ENCODE measurements at regions not wholly inside any gene's neighbourhood (a gene's known extent, or its start where the extent isn't known, plus 50 kb on each side); places are given as distances from the start of the nearest gene placed in this dataset.

DNA sequence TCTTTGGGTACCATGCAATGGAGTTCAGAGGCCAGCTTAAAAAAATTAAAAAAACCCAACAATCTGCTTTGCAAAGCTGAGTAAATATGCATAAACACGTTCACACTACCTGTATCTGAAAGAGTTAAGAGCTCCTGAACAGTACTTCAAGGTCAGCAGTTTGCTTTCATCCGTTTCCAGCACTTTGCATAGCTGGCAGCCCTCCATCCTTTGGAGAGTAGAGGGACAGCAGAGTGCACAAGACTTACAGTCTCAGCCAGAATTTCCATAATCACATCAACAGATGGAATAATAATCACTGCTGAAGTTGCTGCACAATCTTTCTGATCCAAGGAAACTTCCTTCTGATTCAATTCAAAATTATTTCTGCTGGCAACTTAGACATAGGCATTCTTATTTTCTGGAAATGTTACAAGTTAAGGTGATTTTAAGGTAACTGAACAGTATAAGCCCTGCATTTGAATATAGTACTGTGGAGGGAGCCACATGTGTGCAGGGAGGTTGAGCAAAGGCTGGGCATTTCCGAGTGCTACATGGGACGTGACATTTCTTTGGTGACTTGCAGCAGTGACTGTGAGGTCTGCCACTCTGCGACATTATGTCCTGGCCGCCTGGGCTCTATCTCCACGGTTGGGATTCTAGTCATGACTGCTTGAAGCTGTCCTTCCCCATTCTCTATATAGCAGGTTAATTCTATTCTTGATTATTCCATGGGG lies 73.5 kb upstream of the EMCN start:
- Mint-ChIP-seq H3K27me3 (ENCODE audit: low read depth) (no peaks in the 10 kb centered on the region), H3K4me1 (peaks cover 10% of the 10 kb centered on the region), H3K4me3 (no peak overlapping the region), H3K27ac (no peak overlapping the region), H3K9me3 (no peaks in the 10 kb centered on the region), H3K36me3 (no peaks in the 10 kb centered on the region)
- no peak for ATAC-seq
- TF ChIP-seq RORB (CRISPR knock-in tag; IDR thresholded peaks at IDR 0.05) (no peak), ZNF396 (CRISPR knock-in tag; IDR thresholded peaks at IDR 0.05; ENCODE audit: borderline replicate concordance) (no peak), NR3C1 (CRISPR knock-in tag; conservative IDR thresholded peaks at IDR 0.05; ENCODE audit: low read depth) (no peak), HMGA2 (CRISPR knock-in tag; IDR thresholded peaks at IDR 0.05) (no peak), ZNF121 (CRISPR knock-in tag; IDR thresholded peaks at IDR 0.05) (no peak), GRHL2 (CRISPR knock-in tag; IDR thresholded peaks at IDR 0.05; ENCODE audit: insufficient replicate concordance, severe bottlenecking) (no peak), FOXK1 (CRISPR knock-in tag; IDR thresholded peaks at IDR 0.05) (no peak), RELA (CRISPR knock-in tag; IDR thresholded peaks at IDR 0.05; ENCODE audit: borderline replicate concordance) (no peak), PRRX2 (CRISPR knock-in tag; IDR thresholded peaks at IDR 0.05) (no peak)
- TF ChIP-seq, protein P1, sequence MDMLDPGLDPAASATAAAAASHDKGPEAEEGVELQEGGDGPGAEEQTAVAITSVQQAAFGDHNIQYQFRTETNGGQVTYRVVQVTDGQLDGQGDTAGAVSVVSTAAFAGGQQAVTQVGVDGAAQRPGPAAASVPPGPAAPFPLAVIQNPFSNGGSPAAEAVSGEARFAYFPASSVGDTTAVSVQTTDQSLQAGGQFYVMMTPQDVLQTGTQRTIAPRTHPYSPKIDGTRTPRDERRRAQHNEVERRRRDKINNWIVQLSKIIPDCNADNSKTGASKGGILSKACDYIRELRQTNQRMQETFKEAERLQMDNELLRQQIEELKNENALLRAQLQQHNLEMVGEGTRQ (CRISPR knock-in tag; IDR thresholded peaks at IDR 0.05): no peak
- TF ChIP-seq, protein P2, sequence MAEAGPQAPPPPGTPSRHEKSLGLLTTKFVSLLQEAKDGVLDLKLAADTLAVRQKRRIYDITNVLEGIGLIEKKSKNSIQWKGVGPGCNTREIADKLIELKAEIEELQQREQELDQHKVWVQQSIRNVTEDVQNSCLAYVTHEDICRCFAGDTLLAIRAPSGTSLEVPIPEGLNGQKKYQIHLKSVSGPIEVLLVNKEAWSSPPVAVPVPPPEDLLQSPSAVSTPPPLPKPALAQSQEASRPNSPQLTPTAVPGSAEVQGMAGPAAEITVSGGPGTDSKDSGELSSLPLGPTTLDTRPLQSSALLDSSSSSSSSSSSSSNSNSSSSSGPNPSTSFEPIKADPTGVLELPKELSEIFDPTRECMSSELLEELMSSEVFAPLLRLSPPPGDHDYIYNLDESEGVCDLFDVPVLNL (CRISPR knock-in tag; IDR thresholded peaks at IDR 0.05; ENCODE audit: borderline replicate concordance, low read depth): no peak
- TF ChIP-seq, protein P3, sequence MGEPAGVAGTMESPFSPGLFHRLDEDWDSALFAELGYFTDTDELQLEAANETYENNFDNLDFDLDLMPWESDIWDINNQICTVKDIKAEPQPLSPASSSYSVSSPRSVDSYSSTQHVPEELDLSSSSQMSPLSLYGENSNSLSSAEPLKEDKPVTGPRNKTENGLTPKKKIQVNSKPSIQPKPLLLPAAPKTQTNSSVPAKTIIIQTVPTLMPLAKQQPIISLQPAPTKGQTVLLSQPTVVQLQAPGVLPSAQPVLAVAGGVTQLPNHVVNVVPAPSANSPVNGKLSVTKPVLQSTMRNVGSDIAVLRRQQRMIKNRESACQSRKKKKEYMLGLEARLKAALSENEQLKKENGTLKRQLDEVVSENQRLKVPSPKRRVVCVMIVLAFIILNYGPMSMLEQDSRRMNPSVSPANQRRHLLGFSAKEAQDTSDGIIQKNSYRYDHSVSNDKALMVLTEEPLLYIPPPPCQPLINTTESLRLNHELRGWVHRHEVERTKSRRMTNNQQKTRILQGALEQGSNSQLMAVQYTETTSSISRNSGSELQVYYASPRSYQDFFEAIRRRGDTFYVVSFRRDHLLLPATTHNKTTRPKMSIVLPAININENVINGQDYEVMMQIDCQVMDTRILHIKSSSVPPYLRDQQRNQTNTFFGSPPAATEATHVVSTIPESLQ (CRISPR knock-in tag; IDR thresholded peaks at IDR 0.05): no peak
- TF ChIP-seq, protein P4, sequence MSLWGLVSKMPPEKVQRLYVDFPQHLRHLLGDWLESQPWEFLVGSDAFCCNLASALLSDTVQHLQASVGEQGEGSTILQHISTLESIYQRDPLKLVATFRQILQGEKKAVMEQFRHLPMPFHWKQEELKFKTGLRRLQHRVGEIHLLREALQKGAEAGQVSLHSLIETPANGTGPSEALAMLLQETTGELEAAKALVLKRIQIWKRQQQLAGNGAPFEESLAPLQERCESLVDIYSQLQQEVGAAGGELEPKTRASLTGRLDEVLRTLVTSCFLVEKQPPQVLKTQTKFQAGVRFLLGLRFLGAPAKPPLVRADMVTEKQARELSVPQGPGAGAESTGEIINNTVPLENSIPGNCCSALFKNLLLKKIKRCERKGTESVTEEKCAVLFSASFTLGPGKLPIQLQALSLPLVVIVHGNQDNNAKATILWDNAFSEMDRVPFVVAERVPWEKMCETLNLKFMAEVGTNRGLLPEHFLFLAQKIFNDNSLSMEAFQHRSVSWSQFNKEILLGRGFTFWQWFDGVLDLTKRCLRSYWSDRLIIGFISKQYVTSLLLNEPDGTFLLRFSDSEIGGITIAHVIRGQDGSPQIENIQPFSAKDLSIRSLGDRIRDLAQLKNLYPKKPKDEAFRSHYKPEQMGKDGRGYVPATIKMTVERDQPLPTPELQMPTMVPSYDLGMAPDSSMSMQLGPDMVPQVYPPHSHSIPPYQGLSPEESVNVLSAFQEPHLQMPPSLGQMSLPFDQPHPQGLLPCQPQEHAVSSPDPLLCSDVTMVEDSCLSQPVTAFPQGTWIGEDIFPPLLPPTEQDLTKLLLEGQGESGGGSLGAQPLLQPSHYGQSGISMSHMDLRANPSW (CRISPR knock-in tag; conservative IDR thresholded peaks at IDR 0.05; ENCODE audit: low read depth): no peak
- ChIA-PET CTCF (no interaction called here), POLR2A (no interaction called here)
- DNase-seq (ENCODE audit: low spot score): no peak

DNA sequence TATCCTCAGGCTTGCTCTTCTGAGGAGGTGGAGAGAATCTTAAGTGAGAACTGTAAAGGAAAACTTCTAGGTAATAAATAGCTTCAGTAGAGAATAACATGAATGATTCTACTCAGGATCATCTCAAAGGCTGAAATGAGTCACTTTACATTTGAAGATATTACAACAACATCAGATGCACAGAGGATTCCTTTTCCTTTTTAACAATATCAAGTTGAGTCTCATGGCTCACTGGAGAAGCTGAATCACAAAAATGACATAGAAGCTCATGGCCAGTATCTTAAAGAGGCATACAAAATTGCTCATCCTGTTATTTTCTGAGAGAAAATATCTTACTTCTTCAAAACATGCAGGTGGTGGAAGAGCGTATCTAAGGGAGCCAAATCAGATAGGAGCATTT lies 72.5 kb upstream of the EMCN start:
- no peaks in the 10 kb centered on the region for H3K27me3 Mint-ChIP-seq (ENCODE audit: low read depth)
- H3K4me3 Mint-ChIP-seq: no peak overlapping the region
- no peak for DNase-seq (ENCODE audit: low spot score)
- POLR2A ChIA-PET: no interaction called here
- CTCF ChIA-PET: no interaction called here
- H3K27ac Mint-ChIP-seq: no peak overlapping the region
- no peaks in the 10 kb centered on the region for H3K9me3 Mint-ChIP-seq
- ATAC-seq: no peak
- no peaks in the 10 kb centered on the region for H3K36me3 Mint-ChIP-seq
- H3K4me1 Mint-ChIP-seq: peaks cover 9% of the 10 kb centered on the region
- no peak for TF ChIP-seq ZBTB21 (CRISPR knock-in tag; IDR thresholded peaks at IDR 0.05; ENCODE audit: borderline replicate concordance)
- TF ChIP-seq ELF4 (CRISPR knock-in tag; IDR thresholded peaks at IDR 0.05; ENCODE audit: low read depth): no peak
- TF ChIP-seq, protein P5, sequence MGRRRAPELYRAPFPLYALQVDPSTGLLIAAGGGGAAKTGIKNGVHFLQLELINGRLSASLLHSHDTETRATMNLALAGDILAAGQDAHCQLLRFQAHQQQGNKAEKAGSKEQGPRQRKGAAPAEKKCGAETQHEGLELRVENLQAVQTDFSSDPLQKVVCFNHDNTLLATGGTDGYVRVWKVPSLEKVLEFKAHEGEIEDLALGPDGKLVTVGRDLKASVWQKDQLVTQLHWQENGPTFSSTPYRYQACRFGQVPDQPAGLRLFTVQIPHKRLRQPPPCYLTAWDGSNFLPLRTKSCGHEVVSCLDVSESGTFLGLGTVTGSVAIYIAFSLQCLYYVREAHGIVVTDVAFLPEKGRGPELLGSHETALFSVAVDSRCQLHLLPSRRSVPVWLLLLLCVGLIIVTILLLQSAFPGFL (CRISPR knock-in tag; IDR thresholded peaks at IDR 0.05; ENCODE audit: borderline replicate concordance): no peak
- no peak for TF ChIP-seq ZNF138 (CRISPR knock-in tag; conservative IDR thresholded peaks at IDR 0.05)
- TF ChIP-seq, protein P6, sequence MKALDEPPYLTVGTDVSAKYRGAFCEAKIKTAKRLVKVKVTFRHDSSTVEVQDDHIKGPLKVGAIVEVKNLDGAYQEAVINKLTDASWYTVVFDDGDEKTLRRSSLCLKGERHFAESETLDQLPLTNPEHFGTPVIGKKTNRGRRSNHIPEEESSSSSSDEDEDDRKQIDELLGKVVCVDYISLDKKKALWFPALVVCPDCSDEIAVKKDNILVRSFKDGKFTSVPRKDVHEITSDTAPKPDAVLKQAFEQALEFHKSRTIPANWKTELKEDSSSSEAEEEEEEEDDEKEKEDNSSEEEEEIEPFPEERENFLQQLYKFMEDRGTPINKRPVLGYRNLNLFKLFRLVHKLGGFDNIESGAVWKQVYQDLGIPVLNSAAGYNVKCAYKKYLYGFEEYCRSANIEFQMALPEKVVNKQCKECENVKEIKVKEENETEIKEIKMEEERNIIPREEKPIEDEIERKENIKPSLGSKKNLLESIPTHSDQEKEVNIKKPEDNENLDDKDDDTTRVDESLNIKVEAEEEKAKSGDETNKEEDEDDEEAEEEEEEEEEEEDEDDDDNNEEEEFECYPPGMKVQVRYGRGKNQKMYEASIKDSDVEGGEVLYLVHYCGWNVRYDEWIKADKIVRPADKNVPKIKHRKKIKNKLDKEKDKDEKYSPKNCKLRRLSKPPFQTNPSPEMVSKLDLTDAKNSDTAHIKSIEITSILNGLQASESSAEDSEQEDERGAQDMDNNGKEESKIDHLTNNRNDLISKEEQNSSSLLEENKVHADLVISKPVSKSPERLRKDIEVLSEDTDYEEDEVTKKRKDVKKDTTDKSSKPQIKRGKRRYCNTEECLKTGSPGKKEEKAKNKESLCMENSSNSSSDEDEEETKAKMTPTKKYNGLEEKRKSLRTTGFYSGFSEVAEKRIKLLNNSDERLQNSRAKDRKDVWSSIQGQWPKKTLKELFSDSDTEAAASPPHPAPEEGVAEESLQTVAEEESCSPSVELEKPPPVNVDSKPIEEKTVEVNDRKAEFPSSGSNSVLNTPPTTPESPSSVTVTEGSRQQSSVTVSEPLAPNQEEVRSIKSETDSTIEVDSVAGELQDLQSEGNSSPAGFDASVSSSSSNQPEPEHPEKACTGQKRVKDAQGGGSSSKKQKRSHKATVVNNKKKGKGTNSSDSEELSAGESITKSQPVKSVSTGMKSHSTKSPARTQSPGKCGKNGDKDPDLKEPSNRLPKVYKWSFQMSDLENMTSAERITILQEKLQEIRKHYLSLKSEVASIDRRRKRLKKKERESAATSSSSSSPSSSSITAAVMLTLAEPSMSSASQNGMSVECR (CRISPR knock-in tag; IDR thresholded peaks at IDR 0.05; ENCODE audit: borderline replicate concordance): no peak
- TF ChIP-seq HMGA2 (CRISPR knock-in tag; IDR thresholded peaks at IDR 0.05): no peak
- no peak for TF ChIP-seq ZNF121 (CRISPR knock-in tag; IDR thresholded peaks at IDR 0.05)
- TF ChIP-seq NR3C1 (CRISPR knock-in tag; conservative IDR thresholded peaks at IDR 0.05; ENCODE audit: low read depth): no peak
- TF ChIP-seq ZNF263 (CRISPR knock-in tag; IDR thresholded peaks at IDR 0.05; ENCODE audit: low read depth): no peak
